22Rv1 (cell line): ENCODE measurements at regions not wholly inside any gene's neighbourhood (a gene's known extent, or its start where the extent isn't known, plus 50 kb on each side); places are given as distances from the start of the nearest gene placed in this dataset.

Source experiments
- CTCF ChIP-seq: fragments of 450-650 bp; IDR thresholded peaks from 2 replicates; pipeline ENCODE4 v1.5.1; 2017; ENCODE audit warnings: mild to moderate bottlenecking
- ZFX ChIP-seq: fragments of 450-650 bp; IDR thresholded peaks from 2 replicates; pipeline ENCODE4 v1.6.1; 2017; ENCODE audit warnings: antibody characterized with exemption, borderline replicate concordance

GRCh38 chr1:219534991-219535390 lies 77.9 kb downstream of the ZC3H11B start:
- TF ChIP-seq CTCF (no peak), ZFX (no peak)
